ENCODE measurements at regions not wholly inside any gene's neighbourhood (a gene's known extent, or its start where the extent isn't known, plus 50 kb on each side); places are given as distances from the start of the nearest gene placed in this dataset.

DNA sequence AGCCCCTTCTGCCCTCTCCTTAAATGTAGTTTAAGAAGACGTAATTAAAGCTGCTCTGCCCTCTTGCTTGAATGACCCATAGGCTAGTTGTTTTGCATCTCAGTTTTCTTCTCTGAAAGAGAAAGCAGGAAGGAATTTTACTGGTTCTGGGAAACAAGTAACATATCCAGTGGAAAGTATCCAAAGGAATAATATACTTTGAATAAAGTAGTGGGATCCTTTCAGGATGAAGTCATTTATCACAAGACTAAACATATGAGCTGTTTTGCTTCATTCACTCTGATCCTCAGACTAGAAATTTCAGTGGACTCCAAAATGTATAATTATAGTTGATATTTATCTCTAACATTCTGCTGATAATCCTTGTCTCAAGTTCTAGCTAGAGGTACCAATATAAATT, 1297.6 kb upstream of the GOT2 start:
- no peak overlapping the region for H2AFZ ChIP-seq (ENCODE audit: low read depth, low read length)
- no peak overlapping the region for H3K4me2 ChIP-seq (ENCODE audit: low read length)
- no peaks in the 10 kb centered on the region for H3K36me3 ChIP-seq (ENCODE audit: insufficient read depth, low read length)
- no peaks in the 10 kb centered on the region for H4K20me1 ChIP-seq (ENCODE audit: insufficient read depth)
- no peak overlapping the region for H3K9ac ChIP-seq (ENCODE audit: low read length)
- no peaks in the 10 kb centered on the region for H3F3A ChIP-seq (ENCODE audit: insufficient read depth, low read length, poor library complexity, severe bottlenecking)
- H3K4me3 ChIP-seq (ENCODE audit: low read length) = no peak overlapping the region
- no peaks in the 10 kb centered on the region for H3K9me3 ChIP-seq (ENCODE audit: low read length)
- TF ChIP-seq POLR2AphosphoS5 (IDR thresholded peaks at IDR 0.05) (no peak), SMC3 (conservative IDR thresholded peaks at IDR 0.05; ENCODE audit: poor library complexity) (no peak), RAD21 (conservative IDR thresholded peaks at IDR 0.05) (no peak), EZH2 (IDR thresholded peaks at IDR 0.05; ENCODE audit: borderline replicate concordance, insufficient read depth, low read length, poor library complexity, severe bottlenecking) (no peak), TAF1 (IDR thresholded peaks at IDR 0.05; ENCODE audit: low read depth) (no peak), EP300 (conservative IDR thresholded peaks at IDR 0.05; ENCODE audit: poor library complexity, severe bottlenecking) (no peak), MXI1 (conservative IDR thresholded peaks at IDR 0.05; ENCODE audit: poor library complexity, severe bottlenecking) (no peak)
- TF ChIP-seq, protein P1, sequence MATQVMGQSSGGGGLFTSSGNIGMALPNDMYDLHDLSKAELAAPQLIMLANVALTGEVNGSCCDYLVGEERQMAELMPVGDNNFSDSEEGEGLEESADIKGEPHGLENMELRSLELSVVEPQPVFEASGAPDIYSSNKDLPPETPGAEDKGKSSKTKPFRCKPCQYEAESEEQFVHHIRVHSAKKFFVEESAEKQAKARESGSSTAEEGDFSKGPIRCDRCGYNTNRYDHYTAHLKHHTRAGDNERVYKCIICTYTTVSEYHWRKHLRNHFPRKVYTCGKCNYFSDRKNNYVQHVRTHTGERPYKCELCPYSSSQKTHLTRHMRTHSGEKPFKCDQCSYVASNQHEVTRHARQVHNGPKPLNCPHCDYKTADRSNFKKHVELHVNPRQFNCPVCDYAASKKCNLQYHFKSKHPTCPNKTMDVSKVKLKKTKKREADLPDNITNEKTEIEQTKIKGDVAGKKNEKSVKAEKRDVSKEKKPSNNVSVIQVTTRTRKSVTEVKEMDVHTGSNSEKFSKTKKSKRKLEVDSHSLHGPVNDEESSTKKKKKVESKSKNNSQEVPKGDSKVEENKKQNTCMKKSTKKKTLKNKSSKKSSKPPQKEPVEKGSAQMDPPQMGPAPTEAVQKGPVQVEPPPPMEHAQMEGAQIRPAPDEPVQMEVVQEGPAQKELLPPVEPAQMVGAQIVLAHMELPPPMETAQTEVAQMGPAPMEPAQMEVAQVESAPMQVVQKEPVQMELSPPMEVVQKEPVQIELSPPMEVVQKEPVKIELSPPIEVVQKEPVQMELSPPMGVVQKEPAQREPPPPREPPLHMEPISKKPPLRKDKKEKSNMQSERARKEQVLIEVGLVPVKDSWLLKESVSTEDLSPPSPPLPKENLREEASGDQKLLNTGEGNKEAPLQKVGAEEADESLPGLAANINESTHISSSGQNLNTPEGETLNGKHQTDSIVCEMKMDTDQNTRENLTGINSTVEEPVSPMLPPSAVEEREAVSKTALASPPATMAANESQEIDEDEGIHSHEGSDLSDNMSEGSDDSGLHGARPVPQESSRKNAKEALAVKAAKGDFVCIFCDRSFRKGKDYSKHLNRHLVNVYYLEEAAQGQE (IDR thresholded peaks at IDR 0.05; ENCODE audit: borderline replicate concordance) = no peak
- TF ChIP-seq, protein P2, sequence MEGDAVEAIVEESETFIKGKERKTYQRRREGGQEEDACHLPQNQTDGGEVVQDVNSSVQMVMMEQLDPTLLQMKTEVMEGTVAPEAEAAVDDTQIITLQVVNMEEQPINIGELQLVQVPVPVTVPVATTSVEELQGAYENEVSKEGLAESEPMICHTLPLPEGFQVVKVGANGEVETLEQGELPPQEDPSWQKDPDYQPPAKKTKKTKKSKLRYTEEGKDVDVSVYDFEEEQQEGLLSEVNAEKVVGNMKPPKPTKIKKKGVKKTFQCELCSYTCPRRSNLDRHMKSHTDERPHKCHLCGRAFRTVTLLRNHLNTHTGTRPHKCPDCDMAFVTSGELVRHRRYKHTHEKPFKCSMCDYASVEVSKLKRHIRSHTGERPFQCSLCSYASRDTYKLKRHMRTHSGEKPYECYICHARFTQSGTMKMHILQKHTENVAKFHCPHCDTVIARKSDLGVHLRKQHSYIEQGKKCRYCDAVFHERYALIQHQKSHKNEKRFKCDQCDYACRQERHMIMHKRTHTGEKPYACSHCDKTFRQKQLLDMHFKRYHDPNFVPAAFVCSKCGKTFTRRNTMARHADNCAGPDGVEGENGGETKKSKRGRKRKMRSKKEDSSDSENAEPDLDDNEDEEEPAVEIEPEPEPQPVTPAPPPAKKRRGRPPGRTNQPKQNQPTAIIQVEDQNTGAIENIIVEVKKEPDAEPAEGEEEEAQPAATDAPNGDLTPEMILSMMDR (IDR thresholded peaks at IDR 0.05; ENCODE audit: poor library complexity, severe bottlenecking) = no peak
- no peaks in the 10 kb centered on the region for H3K79me2 ChIP-seq (replicated peaks; ENCODE audit: insufficient read depth, low read length)
- H3K27me3 ChIP-seq (ENCODE audit: insufficient read depth, low read depth, low read length) = no peaks in the 10 kb centered on the region
- no peak overlapping the region for H3K27ac ChIP-seq (ENCODE audit: low read length)
- no peaks in the 10 kb centered on the region for H3K9me2 ChIP-seq (ENCODE audit: insufficient read depth, low read length)

- Histone ChIP-seq H3K9me2 (ENCODE audit: insufficient read depth, low read length) (no peaks in the 10 kb centered on the region), H3K4me2 (ENCODE audit: low read length) (no peak overlapping the region), H3K79me2 (replicated peaks; ENCODE audit: insufficient read depth, low read length) (no peaks in the 10 kb centered on the region), H3F3A (ENCODE audit: insufficient read depth, low read length, poor library complexity, severe bottlenecking) (no peaks in the 10 kb centered on the region), H3K27ac (ENCODE audit: low read length) (no peak overlapping the region), H3K9me3 (ENCODE audit: low read length) (no peaks in the 10 kb centered on the region), H3K4me3 (ENCODE audit: low read length) (no peak overlapping the region), H2AFZ (ENCODE audit: low read depth, low read length) (no peak overlapping the region), H3K9ac (ENCODE audit: low read length) (no peak overlapping the region), H4K20me1 (ENCODE audit: insufficient read depth) (no peaks in the 10 kb centered on the region), H3K27me3 (ENCODE audit: insufficient read depth, low read depth, low read length) (no peaks in the 10 kb centered on the region), H3K36me3 (ENCODE audit: insufficient read depth, low read length) (no peaks in the 10 kb centered on the region)
- TF ChIP-seq, protein P2 (IDR thresholded peaks at IDR 0.05; ENCODE audit: poor library complexity, severe bottlenecking) = no peak
- no peak for TF ChIP-seq EP300 (conservative IDR thresholded peaks at IDR 0.05; ENCODE audit: poor library complexity, severe bottlenecking)
- TF ChIP-seq EZH2 (IDR thresholded peaks at IDR 0.05; ENCODE audit: borderline replicate concordance, insufficient read depth, low read length, poor library complexity, severe bottlenecking) = no peak
- no peak for TF ChIP-seq RAD21 (conservative IDR thresholded peaks at IDR 0.05)
- TF ChIP-seq TAF1 (IDR thresholded peaks at IDR 0.05; ENCODE audit: low read depth) = no peak
- no peak for TF ChIP-seq MXI1 (conservative IDR thresholded peaks at IDR 0.05; ENCODE audit: poor library complexity, severe bottlenecking)
- TF ChIP-seq, protein P1 (IDR thresholded peaks at IDR 0.05; ENCODE audit: borderline replicate concordance) = no peak
- no peak for TF ChIP-seq SMC3 (conservative IDR thresholded peaks at IDR 0.05; ENCODE audit: poor library complexity)
- no peak for TF ChIP-seq POLR2AphosphoS5 (IDR thresholded peaks at IDR 0.05)
These were observed 1293.2 kb upstream of the GOT2 start for GRCh38 chr16:60027351-60027750.

All from neural cell (in vitro differentiated cells).